Stomach smooth muscle (tissue), 2 donors: ENCODE measurements at regions not wholly inside any gene's neighbourhood (a gene's known extent, or its start where the extent isn't known, plus 50 kb on each side); places are given as distances from the start of the nearest gene placed in this dataset.

Experiments
- H3K27ac ChIP-seq: one replicate; pipeline ENCODE4 v1.7.0; 2013; ENCODE audit warnings: mild to moderate bottlenecking, low read length, inconsistent platforms
- H3K27me3 ChIP-seq, 2 donors: one replicate each; pipeline ENCODE4 v1.7.0; 2013; ENCODE audit warnings: low read length in 2 of 2; ENCODE audit not compliant: insufficient read depth in 2 of 2, control insufficient read depth in 1 of 2
- H3K36me3 ChIP-seq, 2 donors: one replicate each; pipeline ENCODE4 v1.7.0; 2013; ENCODE audit warnings: low read length in 2 of 2; ENCODE audit not compliant: control insufficient read depth in 2 of 2, insufficient read depth in 2 of 2
- H3K4me1 ChIP-seq: one replicate; pipeline ENCODE4 v1.7.0; 2013; ENCODE audit warnings: low read length; ENCODE audit not compliant: control insufficient read depth, insufficient read depth
- H3K4me3 ChIP-seq, 2 donors: one replicate each; pipeline ENCODE4 v1.7.0; 2013; ENCODE audit warnings: low read length in 2 of 2
- H3K9ac ChIP-seq, 2 donors: one replicate each; pipeline ENCODE4 v1.7.0; 2013; ENCODE audit warnings: low read length in 2 of 2, mild to moderate bottlenecking in 1 of 2
- H3K9me3 ChIP-seq, 2 donors: one replicate each; pipeline ENCODE4 v1.7.0; 2013; ENCODE audit warnings: low read length in 2 of 2; ENCODE audit not compliant: control insufficient read depth in 2 of 2
- donor health status: healthy.
- donor health status: Pancreatic carcinoma.

- H3K9me3 ChIP-seq, result no peaks in the 10 kb centered on the region
- H3K9ac ChIP-seq, result no peak overlapping the region
- no peaks in the 10 kb centered on the region for H3K27me3 ChIP-seq
- no peak overlapping the region for H3K4me3 ChIP-seq
- H3K4me1 ChIP-seq, result no peaks in the 10 kb centered on the region
- H3K36me3 ChIP-seq, result no peaks in the 10 kb centered on the region
- no peak overlapping the region for H3K27ac ChIP-seq
Measured at GRCh38 chr4:13872155-13872554, 244.6 kb upstream of the BOD1L1 start.

- H3K9me3 ChIP-seq, result no peaks in the 10 kb centered on the region
- no peaks in the 10 kb centered on the region for H3K36me3 ChIP-seq
- H3K9ac ChIP-seq, result no peak overlapping the region
- no peak overlapping the region for H3K4me3 ChIP-seq
- no peaks in the 10 kb centered on the region for H3K4me1 ChIP-seq
- H3K27me3 ChIP-seq, result no peaks in the 10 kb centered on the region
- H3K27ac ChIP-seq, result no peak overlapping the region
Measured at GRCh38 chr4:13872955-13873354, 245.4 kb upstream of the BOD1L1 start.

- Histone ChIP-seq H3K27ac (no peak overlapping the region), H3K4me1 (no peaks in the 10 kb centered on the region), H3K27me3 (no peaks in the 10 kb centered on the region), H3K9me3 (no peaks in the 10 kb centered on the region), H3K9ac (no peak overlapping the region), H3K36me3 (no peaks in the 10 kb centered on the region), H3K4me3 (no peak overlapping the region)
Measured at GRCh38 chr4:13875181-13875580, 247.7 kb upstream of the BOD1L1 start.

GRCh38 chr4:13876131-13876530, 248.6 kb upstream of the BOD1L1 start:
- Histone ChIP-seq H3K27me3 (no peaks in the 10 kb centered on the region), H3K4me3 (no peak overlapping the region), H3K36me3 (no peaks in the 10 kb centered on the region)

GRCh38 chr4:13876940-13877339, 249.4 kb upstream of the BOD1L1 start:
- Histone ChIP-seq H3K27ac (no peak overlapping the region), H3K4me1 (no peaks in the 10 kb centered on the region), H3K36me3 (no peaks in the 10 kb centered on the region), H3K27me3 (no peaks in the 10 kb centered on the region), H3K9me3 (no peaks in the 10 kb centered on the region), H3K9ac (no peak overlapping the region), H3K4me3 (no peak overlapping the region)

More at GRCh38 chr4:13876131-13876530, 248.6 kb upstream of the BOD1L1 start:
- Histone ChIP-seq H3K9ac (no peak overlapping the region), H3K27ac (no peak overlapping the region), H3K9me3 (no peaks in the 10 kb centered on the region), H3K4me1 (no peaks in the 10 kb centered on the region)

- H3K4me1 ChIP-seq, result no peaks in the 10 kb centered on the region
- no peak overlapping the region for H3K27ac ChIP-seq
- H3K36me3 ChIP-seq, result no peaks in the 10 kb centered on the region
- H3K9me3 ChIP-seq, result no peaks in the 10 kb centered on the region
- no peak overlapping the region for H3K4me3 ChIP-seq
- H3K27me3 ChIP-seq, result no peaks in the 10 kb centered on the region
- no peak overlapping the region for H3K9ac ChIP-seq
Measured at GRCh38 chr4:13877626-13878025, 250.1 kb upstream of the BOD1L1 start.

GRCh38 chr4:13881892-13882291, 254.4 kb upstream of the BOD1L1 start:
- H3K4me1 ChIP-seq, result no peaks in the 10 kb centered on the region
- H3K27me3 ChIP-seq, result no peaks in the 10 kb centered on the region
- H3K9me3 ChIP-seq, result no peaks in the 10 kb centered on the region
- H3K36me3 ChIP-seq, result no peaks in the 10 kb centered on the region
- H3K27ac ChIP-seq, result no peak overlapping the region
- H3K9ac ChIP-seq, result no peak overlapping the region
- no peak overlapping the region for H3K4me3 ChIP-seq

GRCh38 chr4:13887010-13887409, 259.5 kb upstream of the BOD1L1 start:
- H3K4me3 ChIP-seq, result no peak overlapping the region
- no peaks in the 10 kb centered on the region for H3K4me1 ChIP-seq
- no peaks in the 10 kb centered on the region for H3K9me3 ChIP-seq
- H3K27me3 ChIP-seq, result no peaks in the 10 kb centered on the region
- no peaks in the 10 kb centered on the region for H3K36me3 ChIP-seq
- H3K9ac ChIP-seq, result no peak overlapping the region
- no peak overlapping the region for H3K27ac ChIP-seq

- H3K9ac ChIP-seq, result no peak overlapping the region
- no peaks in the 10 kb centered on the region for H3K36me3 ChIP-seq
- no peaks in the 10 kb centered on the region for H3K27me3 ChIP-seq
- no peak overlapping the region for H3K4me3 ChIP-seq
- no peak overlapping the region for H3K27ac ChIP-seq
- peaks cover 3% of the 10 kb centered on the region for H3K4me1 ChIP-seq
- H3K9me3 ChIP-seq, result no peaks in the 10 kb centered on the region
Measured at GRCh38 chr4:13888112-13888511, 260.6 kb upstream of the BOD1L1 start.

GRCh38 chr4:13891544-13891939, 264.0 kb upstream of the BOD1L1 start:
- H3K36me3 ChIP-seq, result no peaks in the 10 kb centered on the region
- no peak overlapping the region for H3K4me3 ChIP-seq
- H3K9ac ChIP-seq, result no peak overlapping the region
- H3K27ac ChIP-seq, result no peak overlapping the region
- peaks cover 3% of the 10 kb centered on the region for H3K4me1 ChIP-seq
- no peaks in the 10 kb centered on the region for H3K9me3 ChIP-seq
- no peaks in the 10 kb centered on the region for H3K27me3 ChIP-seq

- no peaks in the 10 kb centered on the region for H3K9me3 ChIP-seq
- no peaks in the 10 kb centered on the region for H3K36me3 ChIP-seq
- no peak overlapping the region for H3K27ac ChIP-seq
Measured at GRCh38 chr4:13892739-13893105, 265.2 kb upstream of the BOD1L1 start.

GRCh38 chr4:13893211-13893610, 265.7 kb upstream of the BOD1L1 start:
- H3K27ac ChIP-seq, result no peak overlapping the region
- H3K4me3 ChIP-seq, result no peak overlapping the region
- H3K27me3 ChIP-seq, result no peaks in the 10 kb centered on the region
- H3K9me3 ChIP-seq, result no peaks in the 10 kb centered on the region
- H3K36me3 ChIP-seq, result no peaks in the 10 kb centered on the region
- H3K9ac ChIP-seq, result no peak overlapping the region
- peaks cover 3% of the 10 kb centered on the region for H3K4me1 ChIP-seq

More at GRCh38 chr4:13892739-13893105, 265.2 kb upstream of the BOD1L1 start:
- H3K4me1 ChIP-seq, result peaks cover 3% of the 10 kb centered on the region
- no peak overlapping the region for H3K4me3 ChIP-seq
- H3K9ac ChIP-seq, result no peak overlapping the region
- H3K27me3 ChIP-seq, result no peaks in the 10 kb centered on the region
